ENCODE measurements at regions not wholly inside any gene's neighbourhood (a gene's known extent, or its start where the extent isn't known, plus 50 kb on each side); places are given as distances from the start of the nearest gene placed in this dataset.

DNA sequence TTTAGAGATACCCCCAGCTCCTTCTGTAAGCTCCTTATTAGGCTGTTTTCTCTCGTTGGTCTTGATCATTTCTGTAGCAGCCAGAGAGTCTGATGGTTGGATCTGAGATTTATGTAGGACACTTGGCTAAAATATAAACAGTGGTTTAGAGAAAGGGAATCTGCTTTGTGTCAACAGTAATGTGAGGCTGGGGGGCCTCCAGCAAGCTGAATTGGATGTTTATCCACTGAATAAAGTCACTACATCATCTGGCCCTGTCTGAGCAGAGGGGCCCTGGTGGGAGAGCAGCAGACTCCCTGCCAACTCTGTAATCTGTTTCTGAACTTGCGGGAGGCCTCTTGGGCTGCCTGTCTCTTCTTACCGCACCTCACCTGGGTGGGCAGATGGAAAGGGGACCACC is 328.5 kb upstream of the PLET1 start:
- no peak overlapping the region for H3K27ac ChIP-seq (ENCODE audit: low read depth, low read length)
- H3K36me3 ChIP-seq (ENCODE audit: control insufficient read depth in 1 of 2, insufficient read depth in 2 of 2, low read length in 2 of 2): no peaks in the 10 kb centered on the region
- no peak overlapping the region for H3K4me3 ChIP-seq (ENCODE audit: low read depth, low read length)
- no peak overlapping the region for H4K12ac ChIP-seq (ENCODE audit: low read depth, low read length)
- H3K4ac ChIP-seq (ENCODE audit: low read depth, low read length): no peak overlapping the region
- H4K91ac ChIP-seq (ENCODE audit: low read depth, low read length): no peak overlapping the region
- H3K23ac ChIP-seq (ENCODE audit: low read length): no peak overlapping the region
- no peaks in the 10 kb centered on the region for H3K9me3 ChIP-seq (ENCODE audit: insufficient read depth, low read depth, low read length)
- no peak overlapping the region for H2BK5ac ChIP-seq (ENCODE audit: low read depth, low read length, poor library complexity)
- H3K9ac ChIP-seq (ENCODE audit: low read length): no peak overlapping the region
- no peak overlapping the region for H2BK120ac ChIP-seq (ENCODE audit: insufficient read depth, low read length, poor library complexity)
- H3K4me2 ChIP-seq (ENCODE audit: low read length): no peak overlapping the region
- H3K18ac ChIP-seq (ENCODE audit: low read length): no peak overlapping the region
- H3K14ac ChIP-seq (ENCODE audit: low read length): no peak overlapping the region
- WGBS (ENCODE audit: extremely low coverage, insufficient coverage, insufficient read length): no CpG with 5 or more reads among the region's 3 CpGs
- no peaks in the 10 kb centered on the region for H3K79me1 ChIP-seq (ENCODE audit: low read length)
- H3K79me2 ChIP-seq (ENCODE audit: control insufficient read depth, insufficient read depth, low read length, poor library complexity): no peaks in the 10 kb centered on the region
- H2BK12ac ChIP-seq (ENCODE audit: low read length): no peak overlapping the region
- H3K4me1 ChIP-seq (ENCODE audit: control insufficient read depth in 1 of 2, insufficient read depth in 2 of 2, low read length in 2 of 2): no peaks in the 10 kb centered on the region
- H2AK5ac ChIP-seq (ENCODE audit: low read length): no peak overlapping the region
- H3K27me3 ChIP-seq (ENCODE audit: insufficient read depth, low read length): no peaks in the 10 kb centered on the region
- no peak for DNase-seq
- H2AFZ ChIP-seq (ENCODE audit: insufficient read depth, low read length, poor library complexity): no peak overlapping the region
- H4K8ac ChIP-seq (ENCODE audit: low read depth, low read length): no peak overlapping the region

DNA sequence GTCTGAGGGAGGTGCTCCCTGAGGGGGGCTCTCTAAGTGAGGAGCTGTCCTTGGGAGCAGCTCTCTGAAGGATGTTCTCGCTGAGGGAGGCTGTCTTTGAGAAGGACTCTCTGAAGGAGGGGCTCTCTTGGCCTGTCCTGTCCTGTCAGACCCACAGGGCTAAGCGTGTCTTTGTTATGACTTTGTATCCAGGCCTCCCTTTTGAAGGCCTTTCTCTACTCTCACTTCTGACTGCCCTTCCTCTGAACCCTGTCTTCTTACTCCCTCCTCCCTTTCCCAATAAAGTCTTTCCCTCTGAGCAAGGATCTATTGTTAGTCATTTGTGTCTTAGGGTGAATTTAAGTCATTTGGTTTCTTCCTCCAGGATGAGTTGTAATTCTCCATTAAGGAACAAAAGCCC is 330.1 kb upstream of the PLET1 start:
- no peak for DNase-seq
- H3K14ac ChIP-seq (ENCODE audit: low read length): no peak overlapping the region
- H2AFZ ChIP-seq (ENCODE audit: insufficient read depth, low read length, poor library complexity): no peak overlapping the region
- H2BK120ac ChIP-seq (ENCODE audit: insufficient read depth, low read length, poor library complexity): no peak overlapping the region
- no peak overlapping the region for H4K12ac ChIP-seq (ENCODE audit: low read depth, low read length)
- no peak overlapping the region for H4K8ac ChIP-seq (ENCODE audit: low read depth, low read length)
- no peak overlapping the region for H2BK12ac ChIP-seq (ENCODE audit: low read length)
- no peaks in the 10 kb centered on the region for H3K9me3 ChIP-seq (ENCODE audit: insufficient read depth, low read depth, low read length)
- H2BK5ac ChIP-seq (ENCODE audit: low read depth, low read length, poor library complexity): no peak overlapping the region
- H3K79me1 ChIP-seq (ENCODE audit: low read length): no peaks in the 10 kb centered on the region
- H3K27ac ChIP-seq (ENCODE audit: low read depth, low read length): no peak overlapping the region
- H3K79me2 ChIP-seq (ENCODE audit: control insufficient read depth, insufficient read depth, low read length, poor library complexity): no peaks in the 10 kb centered on the region
- no peaks in the 10 kb centered on the region for H3K4me1 ChIP-seq (ENCODE audit: control insufficient read depth in 1 of 2, insufficient read depth in 2 of 2, low read length in 2 of 2)
- no peak overlapping the region for H3K18ac ChIP-seq (ENCODE audit: low read length)
- no peak overlapping the region for H4K91ac ChIP-seq (ENCODE audit: low read depth, low read length)
- no peak overlapping the region for H3K23ac ChIP-seq (ENCODE audit: low read length)
- no peak overlapping the region for H3K4me3 ChIP-seq (ENCODE audit: low read depth, low read length)
- no peak overlapping the region for H3K4ac ChIP-seq (ENCODE audit: low read depth, low read length)
- no peak overlapping the region for H3K4me2 ChIP-seq (ENCODE audit: low read length)
- no peaks in the 10 kb centered on the region for H3K36me3 ChIP-seq (ENCODE audit: control insufficient read depth in 1 of 2, insufficient read depth in 2 of 2, low read length in 2 of 2)
- no CpG with 5 or more reads among the region's 2 CpGs for WGBS (ENCODE audit: extremely low coverage, insufficient coverage, insufficient read length)
- H3K27me3 ChIP-seq (ENCODE audit: insufficient read depth, low read length): no peaks in the 10 kb centered on the region
- H3K9ac ChIP-seq (ENCODE audit: low read length): no peak overlapping the region
- H2AK5ac ChIP-seq (ENCODE audit: low read length): no peak overlapping the region

DNA sequence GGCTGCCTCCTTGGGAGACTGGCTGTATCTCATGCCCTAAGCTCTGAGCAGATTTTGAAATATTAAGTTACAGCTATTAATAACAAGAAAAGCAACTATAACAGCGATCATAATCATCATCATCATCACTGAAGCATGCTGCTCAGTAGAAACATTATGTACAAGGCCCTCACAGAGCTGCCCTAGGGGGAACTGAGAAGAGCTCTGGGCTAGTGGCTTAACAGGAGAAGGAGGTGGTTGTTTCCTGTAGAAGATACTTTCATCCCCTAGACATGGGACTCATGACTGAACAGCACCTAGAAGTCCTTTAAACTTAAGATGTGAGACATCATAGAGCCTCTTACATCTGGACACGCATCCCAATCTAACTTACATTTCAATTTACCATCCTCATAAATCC is 332.8 kb upstream of the PLET1 start:
- Histone ChIP-seq H2BK120ac (ENCODE audit: insufficient read depth, low read length, poor library complexity) (no peak overlapping the region), H3K9me3 (ENCODE audit: insufficient read depth, low read depth, low read length) (no peaks in the 10 kb centered on the region), H3K4me1 (ENCODE audit: control insufficient read depth in 1 of 2, insufficient read depth in 2 of 2, low read length in 2 of 2) (no peaks in the 10 kb centered on the region), H3K36me3 (ENCODE audit: control insufficient read depth in 1 of 2, insufficient read depth in 2 of 2, low read length in 2 of 2) (no peaks in the 10 kb centered on the region), H4K91ac (ENCODE audit: low read depth, low read length) (no peak overlapping the region), H3K4me2 (ENCODE audit: low read length) (no peak overlapping the region), H2AFZ (ENCODE audit: insufficient read depth, low read length, poor library complexity) (no peak overlapping the region), H2BK12ac (ENCODE audit: low read length) (no peak overlapping the region), H3K23ac (ENCODE audit: low read length) (no peak overlapping the region), H3K4ac (ENCODE audit: low read depth, low read length) (no peak overlapping the region), H3K27me3 (ENCODE audit: insufficient read depth, low read length) (no peaks in the 10 kb centered on the region), H4K12ac (ENCODE audit: low read depth, low read length) (no peak overlapping the region), H4K8ac (ENCODE audit: low read depth, low read length) (no peak overlapping the region), H3K79me2 (ENCODE audit: control insufficient read depth, insufficient read depth, low read length, poor library complexity) (no peaks in the 10 kb centered on the region), H3K14ac (ENCODE audit: low read length) (no peak overlapping the region), H3K4me3 (ENCODE audit: low read depth, low read length) (no peak overlapping the region), H3K9ac (ENCODE audit: low read length) (no peak overlapping the region), H2AK5ac (ENCODE audit: low read length) (no peak overlapping the region), H3K18ac (ENCODE audit: low read length) (no peak overlapping the region), H3K27ac (ENCODE audit: low read depth, low read length) (no peak overlapping the region), H3K79me1 (ENCODE audit: low read length) (no peaks in the 10 kb centered on the region), H2BK5ac (ENCODE audit: low read depth, low read length, poor library complexity) (no peak overlapping the region)
- DNase-seq: no peak
- no CpG with 5 or more reads among the region's 2 CpGs for WGBS (ENCODE audit: extremely low coverage, insufficient coverage, insufficient read length)

DNA sequence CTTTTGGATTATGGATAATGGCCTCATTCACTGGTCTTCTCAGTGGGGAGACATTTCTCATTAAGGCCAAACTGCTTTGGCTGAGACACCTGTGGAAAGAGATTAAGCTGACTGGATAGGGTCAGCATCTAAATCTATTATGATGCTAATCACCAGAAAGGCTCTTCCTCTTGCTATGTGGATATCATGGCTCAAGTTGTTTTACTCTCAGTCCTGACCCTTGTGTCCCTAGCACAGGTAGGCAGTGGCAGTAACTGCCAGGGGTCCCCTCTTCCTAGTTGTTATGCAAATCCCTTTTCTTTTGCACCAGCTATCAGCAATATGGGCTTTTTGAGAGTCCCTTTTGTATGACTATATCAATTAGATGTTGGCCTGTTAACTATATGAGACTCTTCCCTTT is 335.7 kb upstream of the PLET1 start:
- Histone ChIP-seq H4K8ac (ENCODE audit: low read depth, low read length) (no peak overlapping the region), H2AK5ac (ENCODE audit: low read length) (no peak overlapping the region), H3K36me3 (ENCODE audit: control insufficient read depth in 1 of 2, insufficient read depth in 2 of 2, low read length in 2 of 2) (no peaks in the 10 kb centered on the region), H2BK12ac (ENCODE audit: low read length) (no peak overlapping the region), H3K4me3 (ENCODE audit: low read depth, low read length) (no peak overlapping the region), H3K23ac (ENCODE audit: low read length) (no peak overlapping the region), H2BK120ac (ENCODE audit: insufficient read depth, low read length, poor library complexity) (no peak overlapping the region), H3K4me1 (ENCODE audit: control insufficient read depth in 1 of 2, insufficient read depth in 2 of 2, low read length in 2 of 2) (no peaks in the 10 kb centered on the region), H3K4me2 (ENCODE audit: low read length) (no peak overlapping the region), H3K79me2 (ENCODE audit: control insufficient read depth, insufficient read depth, low read length, poor library complexity) (no peaks in the 10 kb centered on the region), H4K91ac (ENCODE audit: low read depth, low read length) (no peak overlapping the region), H3K9ac (ENCODE audit: low read length) (no peak overlapping the region), H3K9me3 (ENCODE audit: insufficient read depth, low read depth, low read length) (no peaks in the 10 kb centered on the region), H3K4ac (ENCODE audit: low read depth, low read length) (no peak overlapping the region), H3K14ac (ENCODE audit: low read length) (no peak overlapping the region), H2BK5ac (ENCODE audit: low read depth, low read length, poor library complexity) (no peak overlapping the region), H4K12ac (ENCODE audit: low read depth, low read length) (no peak overlapping the region), H3K27ac (ENCODE audit: low read depth, low read length) (no peak overlapping the region), H3K18ac (ENCODE audit: low read length) (no peak overlapping the region), H2AFZ (ENCODE audit: insufficient read depth, low read length, poor library complexity) (no peak overlapping the region), H3K79me1 (ENCODE audit: low read length) (no peaks in the 10 kb centered on the region), H3K27me3 (ENCODE audit: insufficient read depth, low read length) (no peaks in the 10 kb centered on the region)
- no peak for DNase-seq

Data from trophoblast cell (in vitro differentiated cells and primary cell).